HG02588 (cell line): ENCODE measurements at regions not wholly inside any gene's neighbourhood (a gene's known extent, or its start where the extent isn't known, plus 50 kb on each side); places are given as distances from the start of the nearest gene placed in this dataset.

Source experiments
- ATAC-seq: cut with Tn5 transposase; IDR thresholded peaks from one replicate; pipeline ENCODE4 v1.9.1; 2021; ENCODE audit warnings: mild to moderate bottlenecking, moderate library complexity; ENCODE audit not compliant: unreplicated experiment

DNA sequence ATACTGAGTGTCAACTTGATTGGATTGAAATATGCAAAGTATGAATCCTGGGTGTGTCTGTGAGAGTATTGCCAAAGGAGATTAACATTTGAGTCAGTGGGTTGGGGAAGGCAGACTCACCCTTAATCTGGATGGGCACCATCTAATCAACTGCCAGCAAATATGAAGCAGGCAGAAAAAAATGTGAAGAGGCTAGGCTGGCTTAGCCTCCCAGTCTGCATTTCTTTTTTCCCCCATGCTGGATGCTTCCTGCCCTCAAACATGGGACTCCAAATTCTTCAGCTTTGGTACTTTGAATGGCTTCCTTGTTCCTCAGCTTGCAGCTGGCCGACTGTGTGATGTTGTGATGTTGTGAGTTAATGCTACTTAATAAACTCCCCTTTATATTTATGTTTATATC is 577.4 kb downstream of the CPS1 start:
- ATAC-seq, result no peak

DNA sequence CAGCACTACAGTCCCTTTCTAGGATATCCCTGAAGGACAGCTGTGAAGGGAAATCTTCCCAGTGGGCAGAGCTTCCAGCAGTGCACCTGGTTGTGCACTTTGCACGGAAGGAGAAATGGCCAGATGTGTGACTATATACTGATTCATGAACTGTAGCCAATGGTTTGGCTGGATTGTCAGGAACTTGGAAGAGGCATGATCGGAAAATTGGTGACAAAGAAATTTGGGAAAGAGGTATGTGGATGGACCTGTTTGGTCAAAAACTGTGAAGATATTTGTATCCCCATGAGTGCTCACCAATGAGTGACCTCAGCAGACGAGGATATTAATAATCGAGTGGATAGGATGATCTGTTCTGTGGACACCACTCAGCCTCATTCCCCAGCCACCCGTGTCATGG is 582.2 kb downstream of the CPS1 start:
- ATAC-seq, result no peak

DNA sequence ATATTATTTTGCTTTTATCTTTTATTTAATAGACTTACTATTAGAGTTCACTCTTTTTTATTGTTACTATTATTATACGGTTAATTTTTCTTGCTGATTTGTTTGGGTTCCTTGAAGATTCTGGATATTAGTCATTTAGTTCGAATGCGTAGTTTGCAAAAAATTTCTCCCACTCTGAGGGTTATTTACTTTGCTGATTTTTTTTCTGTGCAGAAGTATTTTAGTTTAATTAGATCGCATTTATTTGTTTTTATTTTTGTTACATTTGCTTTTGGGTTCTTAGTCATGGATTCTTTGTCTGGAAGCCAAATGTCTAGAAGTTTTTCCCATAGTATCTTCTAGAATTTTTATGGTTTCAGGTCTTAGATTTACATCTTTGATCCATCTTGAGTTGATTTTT is 585.2 kb downstream of the CPS1 start:
- ATAC-seq, result no peak

DNA sequence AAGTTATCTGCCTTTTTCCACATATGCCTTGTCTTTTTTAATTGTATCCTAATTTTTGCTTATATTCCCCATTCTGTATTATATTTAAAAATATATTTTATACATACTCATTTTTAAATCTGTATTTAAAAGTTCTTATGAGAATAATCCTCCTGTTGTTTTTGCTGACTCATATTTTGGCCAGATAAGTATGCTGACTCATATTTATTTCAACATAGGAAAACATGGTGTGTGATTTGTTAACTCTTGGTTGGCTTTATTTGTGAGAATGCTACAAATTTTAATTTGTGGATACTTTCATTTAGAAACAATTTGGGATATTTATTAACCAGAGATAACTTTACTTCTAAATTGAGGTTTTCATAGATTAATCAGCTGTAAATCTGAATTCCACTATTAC is 587.7 kb downstream of the CPS1 start:
- ATAC-seq, result no peak

DNA sequence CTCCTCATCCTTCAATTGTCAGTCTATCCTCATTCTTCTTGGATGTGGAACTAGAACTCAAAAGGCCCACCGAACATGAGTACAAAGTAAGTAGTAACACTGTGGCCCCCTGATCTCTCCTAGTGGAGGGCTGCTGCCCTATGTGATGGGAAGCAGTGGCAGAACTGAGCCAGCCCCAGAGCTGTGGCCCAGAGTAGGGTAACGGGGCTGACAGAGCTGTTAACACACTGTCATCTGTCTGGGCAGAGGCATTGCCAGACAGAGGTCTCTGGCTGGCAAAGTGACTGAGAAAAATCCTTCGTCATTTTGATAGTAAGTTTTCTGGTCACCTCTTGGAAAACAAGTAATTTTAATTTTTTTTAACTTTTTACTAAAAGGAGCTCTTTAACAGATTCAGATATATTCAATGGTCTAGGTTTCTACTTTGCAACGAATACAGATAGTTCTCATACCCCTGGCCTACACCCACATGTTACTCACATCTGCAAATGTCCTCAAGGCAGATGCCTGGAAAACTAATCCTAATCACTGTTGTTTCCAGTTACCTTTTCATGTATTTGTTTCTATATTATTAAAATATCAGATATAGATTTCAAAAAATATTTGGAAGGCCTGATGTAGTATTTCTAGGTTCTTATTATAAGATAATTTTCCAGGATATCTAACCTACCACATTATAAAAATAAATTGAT is 588.7 kb downstream of the CPS1 start:
- no peak for ATAC-seq

DNA sequence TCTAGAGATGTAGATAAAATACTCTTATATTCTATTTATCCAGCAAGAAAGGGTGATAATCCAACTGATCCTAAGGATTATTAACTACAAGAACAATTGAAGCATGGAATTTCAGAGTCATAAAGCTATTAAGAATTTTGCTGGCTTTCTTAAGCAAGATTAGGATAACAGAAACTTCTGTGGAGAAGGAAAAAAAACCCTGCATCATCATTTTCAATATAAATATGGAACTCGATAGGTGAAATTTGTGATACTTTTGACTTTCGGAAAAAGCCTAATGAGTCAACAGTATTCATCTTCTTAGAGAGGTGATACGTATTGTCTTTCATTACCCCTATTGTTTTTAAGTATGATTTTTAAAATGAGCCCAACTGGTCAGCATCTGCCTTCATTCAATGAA is 593.3 kb downstream of the CPS1 start:
- no peak for ATAC-seq

DNA sequence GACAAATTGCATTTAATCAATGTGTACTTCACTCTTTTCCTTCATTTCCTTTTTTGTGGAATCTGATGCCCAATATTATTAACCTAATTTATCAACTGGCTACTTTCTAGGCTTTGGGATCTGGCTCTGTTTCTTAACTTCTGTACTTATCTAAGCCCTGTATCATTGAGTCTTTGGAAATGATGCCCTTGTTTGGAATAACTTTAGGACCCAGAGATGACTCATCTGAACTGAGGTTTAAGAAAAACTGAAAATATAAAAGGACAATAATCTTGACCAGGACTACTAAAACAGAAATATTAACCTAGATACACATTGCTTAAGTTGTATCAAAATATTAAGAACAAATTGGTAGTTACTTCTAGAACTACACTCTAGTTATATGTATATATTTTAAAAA is 600.8 kb downstream of the CPS1 start:
- ATAC-seq, result no peak

DNA sequence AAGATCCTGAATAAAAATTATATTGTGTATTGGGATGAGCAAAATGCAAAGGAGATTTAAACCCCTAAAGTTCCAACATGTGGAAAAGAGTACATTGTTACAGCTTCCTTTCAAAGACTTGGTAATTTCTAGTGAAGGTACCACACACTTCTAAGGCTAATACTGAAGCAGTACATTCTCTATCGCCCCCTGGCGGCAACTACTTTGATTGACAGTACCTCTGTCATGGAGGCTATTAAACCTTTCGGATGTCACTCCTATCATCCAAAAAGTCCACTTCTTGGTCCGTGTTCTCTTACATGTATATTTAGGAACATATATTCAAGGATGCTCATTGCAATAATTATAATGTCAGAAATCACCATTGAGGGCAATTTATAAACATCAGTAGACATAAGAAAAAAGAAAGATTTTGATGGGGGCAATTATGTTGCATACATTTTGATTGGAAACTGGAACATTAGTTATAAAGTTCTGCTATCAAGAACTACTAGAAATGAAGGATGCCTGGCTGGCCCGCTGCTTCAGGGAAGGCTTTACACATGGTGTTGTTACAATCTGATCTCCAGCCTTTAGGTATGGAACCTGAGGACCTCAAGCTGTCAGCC is 601.6 kb downstream of the CPS1 start:
- ATAC-seq, result peak; percentile 97

DNA sequence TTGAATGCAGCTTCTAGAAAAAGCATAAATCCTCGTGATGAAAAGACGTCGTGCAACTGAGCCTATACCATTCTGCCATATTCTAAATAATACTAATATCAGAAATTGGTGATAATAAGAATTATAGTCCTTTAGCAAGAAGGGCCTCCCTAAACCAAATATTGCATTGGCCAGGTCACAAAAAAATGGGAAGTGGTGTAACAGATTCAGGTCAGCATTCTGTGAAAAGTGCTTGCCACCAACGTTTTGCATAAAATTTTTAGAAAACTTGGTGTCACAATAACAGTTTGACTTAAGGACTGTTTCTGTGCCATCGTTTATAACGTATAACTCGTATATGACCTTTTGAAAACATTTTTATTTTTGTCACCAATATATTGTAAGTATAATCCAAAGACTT is 603.6 kb downstream of the CPS1 start:
- no peak for ATAC-seq

DNA sequence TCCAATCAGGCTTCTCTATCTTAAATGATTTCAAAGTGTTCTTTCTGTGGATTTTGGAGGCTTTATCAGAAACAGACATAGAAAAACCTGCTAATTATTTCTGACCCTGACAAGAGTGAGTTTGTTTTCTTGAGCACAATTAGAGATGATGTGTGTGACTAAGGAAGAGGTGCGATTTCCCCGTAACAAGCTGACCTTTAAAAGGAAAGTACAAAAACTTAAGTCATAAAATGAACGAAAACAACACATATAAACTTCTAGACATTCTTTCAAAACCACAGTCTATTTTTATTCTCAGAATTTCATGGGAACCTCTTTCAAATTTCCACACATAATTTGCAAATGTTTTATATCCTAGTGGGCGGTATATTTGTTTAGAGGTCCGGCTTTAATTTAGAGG is 604.8 kb downstream of the CPS1 start:
- no peak for ATAC-seq

DNA sequence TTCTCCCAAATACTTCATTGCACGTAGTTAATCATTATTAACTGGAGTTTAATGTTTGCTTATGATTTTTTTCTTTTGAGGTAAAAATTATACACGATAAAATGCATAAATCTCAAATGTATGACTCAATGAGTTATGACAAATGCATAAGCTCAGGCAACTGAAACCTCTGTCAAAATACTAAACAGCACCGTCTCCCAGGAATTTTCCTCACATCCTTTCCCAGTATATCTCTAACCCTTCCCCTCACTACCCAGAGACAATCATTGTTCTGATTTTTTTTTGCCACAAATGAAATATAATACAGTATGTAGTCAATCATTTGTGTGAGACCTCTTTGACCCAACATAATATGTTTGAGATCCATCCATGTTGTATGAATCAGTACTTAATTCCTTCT is 606.5 kb downstream of the CPS1 start:
- no peak for ATAC-seq

DNA sequence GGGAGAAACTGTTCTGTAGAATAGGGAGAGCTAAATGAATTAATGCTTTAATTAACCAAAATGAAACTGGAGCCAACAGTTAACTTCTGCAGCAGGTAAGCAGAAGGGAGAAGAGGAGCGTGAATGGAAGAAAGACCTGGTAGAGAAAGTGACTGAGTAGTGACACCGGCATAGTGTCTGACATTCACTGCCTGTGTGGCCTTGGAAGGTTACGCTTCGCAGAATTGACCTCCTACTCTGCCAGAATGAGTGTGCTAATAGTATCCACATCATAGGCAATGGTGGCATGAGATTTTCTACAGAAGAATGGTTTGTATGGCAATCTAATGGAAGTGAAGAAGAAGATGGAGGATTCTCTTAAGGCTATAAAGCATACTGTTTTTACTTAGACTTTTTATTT is 614.4 kb downstream of the CPS1 start:
- no peak for ATAC-seq

DNA sequence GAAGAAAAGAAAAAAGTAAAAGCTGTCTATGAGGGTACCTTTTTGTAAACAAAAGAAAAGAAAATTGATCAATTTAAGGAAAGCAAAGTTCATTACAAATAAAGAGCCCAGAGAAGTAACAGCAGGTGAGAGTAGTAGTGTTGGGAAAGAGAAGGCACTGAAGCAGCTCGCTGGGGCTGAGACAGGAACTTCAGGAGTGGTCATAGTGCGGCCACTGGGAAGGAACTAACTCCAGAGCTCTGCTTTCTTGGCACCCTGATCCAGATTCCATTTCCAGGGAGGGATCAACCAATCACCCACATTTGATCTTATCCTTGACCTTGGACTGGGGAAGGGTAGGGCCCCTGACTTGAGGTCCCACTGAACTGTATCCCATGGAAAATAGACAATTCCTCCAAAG is 617.6 kb downstream of the CPS1 start:
- no peak for ATAC-seq

DNA sequence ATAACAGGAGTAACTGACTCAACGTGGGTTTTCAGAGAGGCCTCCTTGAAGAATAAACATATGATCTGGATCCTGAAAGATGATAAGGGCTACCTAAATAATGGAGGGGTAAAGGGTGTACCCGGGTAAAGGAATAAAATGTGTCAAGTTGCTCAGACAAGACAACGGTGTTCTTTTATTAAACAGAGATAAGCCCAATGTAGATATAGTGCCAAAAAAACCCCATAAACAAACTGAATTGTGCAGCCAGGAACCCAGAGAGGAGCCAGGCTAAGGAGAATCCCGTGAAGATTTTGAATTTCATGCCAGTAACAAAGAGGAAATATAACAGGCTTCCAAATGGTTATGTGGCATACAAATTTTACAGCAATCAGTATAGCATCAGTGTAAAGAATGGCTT is 618.2 kb downstream of the CPS1 start:
- ATAC-seq, result no peak

DNA sequence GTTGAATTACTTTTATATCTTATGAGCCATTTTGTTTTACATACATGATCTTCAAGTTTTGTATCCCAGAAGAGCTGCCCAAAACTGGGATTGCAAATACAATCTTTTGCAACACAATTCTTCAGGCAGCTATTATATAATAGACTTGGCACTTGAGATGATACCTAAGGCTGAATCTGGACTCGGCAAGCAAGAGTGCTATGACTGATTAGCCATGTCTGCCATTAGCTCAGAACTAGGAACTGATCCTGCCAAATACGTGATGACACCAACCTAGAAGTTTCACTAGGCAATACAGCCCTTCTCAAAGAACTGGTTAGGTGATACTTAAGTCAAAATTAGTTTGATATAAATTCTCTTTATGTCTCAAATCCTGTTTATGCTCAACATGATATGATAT is 619.6 kb downstream of the CPS1 start:
- ATAC-seq, result no peak

DNA sequence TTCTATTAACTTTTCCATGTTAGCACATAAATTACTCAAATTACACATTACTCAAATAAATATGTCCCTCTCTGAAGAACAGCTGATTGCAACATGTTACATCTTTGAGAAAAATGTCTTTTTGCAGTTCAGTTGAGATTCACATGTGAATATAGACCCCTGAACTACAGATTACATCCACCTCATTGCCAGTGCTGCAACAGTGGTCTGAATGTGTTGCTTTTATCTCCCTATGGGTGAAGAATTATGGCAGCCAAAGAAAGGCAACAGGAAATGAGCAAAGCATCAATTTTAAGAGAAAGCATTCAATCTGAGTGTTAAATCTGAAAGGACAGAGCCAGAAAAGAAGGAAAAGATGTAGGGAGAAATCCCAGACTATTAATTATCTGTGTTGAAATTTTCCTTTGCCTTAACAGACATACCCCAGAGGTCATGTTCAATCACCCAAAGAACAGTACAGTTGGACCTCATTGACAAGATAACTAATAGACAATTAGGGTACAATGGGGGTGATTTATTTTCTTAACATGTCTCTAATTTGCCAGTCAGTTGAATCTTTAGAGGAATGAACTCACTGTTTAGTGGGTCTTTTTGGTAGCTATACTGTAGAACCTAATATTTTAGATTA is 620.2 kb downstream of the CPS1 start:
- no peak for ATAC-seq

DNA sequence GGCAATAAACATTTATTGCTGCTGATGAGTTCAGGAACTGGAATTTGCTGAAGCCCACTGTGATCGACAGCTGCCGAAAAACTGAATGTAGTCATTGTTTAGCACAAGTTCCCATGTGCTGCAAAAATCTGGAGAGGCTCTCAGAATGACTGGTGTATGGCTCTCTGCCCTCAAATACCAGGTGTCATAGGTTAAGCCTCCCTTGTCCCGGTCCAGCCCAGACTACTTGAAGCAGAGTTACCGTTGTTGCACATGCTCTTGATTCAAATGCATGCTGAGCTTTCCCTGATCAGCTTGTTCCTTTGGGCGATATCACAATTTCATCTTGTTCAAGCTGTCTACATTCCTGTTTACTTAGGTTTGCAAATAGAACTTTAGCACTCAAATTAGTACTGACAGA is 625.2 kb downstream of the CPS1 start:
- no peak for ATAC-seq

DNA sequence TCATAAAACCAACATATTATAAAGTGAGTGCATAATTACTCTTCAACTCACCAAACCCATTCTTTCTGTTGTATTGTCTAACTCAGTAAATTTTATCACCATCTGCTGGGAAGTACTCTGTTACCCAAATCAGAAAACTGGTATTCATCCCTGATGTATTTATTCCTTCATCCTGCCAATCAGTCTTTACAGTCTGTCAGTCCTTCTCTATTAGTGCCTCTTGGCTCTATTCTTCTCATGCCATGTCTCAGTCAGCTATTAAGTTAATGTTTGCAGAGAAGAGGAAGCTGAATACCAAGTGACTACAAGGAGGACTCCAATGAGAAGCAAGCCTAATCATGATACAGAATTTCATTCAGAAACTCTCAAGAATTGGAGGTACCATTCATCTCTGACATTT is 631.2 kb downstream of the CPS1 start:
- ATAC-seq, result no peak

DNA sequence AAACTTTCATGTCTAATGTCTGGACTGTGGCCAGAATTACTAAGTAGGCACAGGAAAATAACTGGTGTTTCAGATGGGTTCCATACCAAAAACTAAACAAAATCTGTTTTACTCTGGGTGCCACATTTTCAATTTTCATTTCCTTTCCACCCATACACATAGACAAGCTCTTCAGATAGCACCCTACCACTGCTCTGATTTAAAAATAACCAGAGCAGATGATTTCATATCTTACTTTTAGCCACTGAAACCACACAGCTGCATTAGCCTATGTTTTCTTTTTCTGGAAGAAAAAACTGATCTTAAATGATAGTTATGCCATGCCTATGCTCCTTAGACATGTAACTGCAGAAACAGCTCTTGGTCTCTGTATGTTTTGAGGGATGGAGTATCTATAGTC is 647.6 kb downstream of the CPS1 start:
- ATAC-seq, result peak; percentile 85

DNA sequence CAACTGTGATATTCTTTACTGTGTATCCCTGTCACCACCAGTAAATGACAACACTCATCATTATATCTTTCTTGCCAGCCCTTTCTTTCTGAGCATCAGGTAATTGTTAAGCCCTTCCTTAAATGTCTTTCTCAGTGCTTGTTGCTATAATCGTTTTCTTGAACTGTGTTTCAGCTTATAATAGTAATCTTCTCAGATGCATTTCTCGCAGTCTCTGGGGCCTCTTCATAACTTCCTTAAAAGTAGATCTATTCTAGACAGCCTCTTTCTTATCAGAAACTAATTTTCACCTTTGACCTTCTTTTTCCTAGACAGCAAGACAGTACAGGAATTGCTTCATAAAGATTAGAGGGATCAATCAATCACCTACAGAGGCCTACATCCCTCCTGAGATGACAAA is 648.1 kb downstream of the CPS1 start:
- peak; percentile 20 for ATAC-seq

DNA sequence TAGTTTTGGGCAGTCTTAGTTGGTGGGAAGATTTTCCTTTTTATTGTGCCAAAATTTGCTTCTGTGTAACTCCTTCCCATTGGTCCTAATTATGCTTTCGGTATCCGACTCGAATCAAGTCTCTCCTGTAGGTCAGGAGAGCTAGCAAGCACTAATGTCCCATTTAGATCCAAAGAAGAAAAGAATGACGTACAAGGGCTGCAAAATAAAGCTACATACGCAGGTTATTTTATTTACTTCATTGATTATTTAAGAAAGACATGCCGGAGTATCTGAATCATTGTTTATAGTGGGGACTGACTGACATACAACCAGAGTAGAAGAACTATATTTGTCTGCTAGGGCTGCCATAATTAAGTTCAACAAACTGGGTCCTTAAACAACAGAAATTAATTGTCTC is 648.5 kb downstream of the CPS1 start:
- no peak for ATAC-seq

DNA sequence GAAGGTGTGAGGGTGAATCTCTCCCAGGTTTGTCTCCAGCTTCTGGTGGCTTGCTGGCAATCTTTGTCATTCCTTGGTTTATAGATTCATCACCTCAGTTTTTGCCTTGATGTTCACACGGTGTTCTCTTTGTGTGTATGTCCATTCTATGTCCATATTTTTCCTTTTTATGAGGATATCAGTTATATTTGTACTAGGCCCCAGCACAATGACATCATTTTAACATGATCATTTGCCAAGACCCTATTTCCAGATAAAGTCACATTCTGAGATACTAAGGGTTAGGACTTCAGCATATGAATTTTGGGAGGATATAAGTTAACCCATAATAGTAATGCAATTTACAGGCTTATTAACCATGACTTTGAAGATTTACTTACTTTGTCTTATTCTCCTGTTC is 649.0 kb downstream of the CPS1 start:
- ATAC-seq, result no peak

DNA sequence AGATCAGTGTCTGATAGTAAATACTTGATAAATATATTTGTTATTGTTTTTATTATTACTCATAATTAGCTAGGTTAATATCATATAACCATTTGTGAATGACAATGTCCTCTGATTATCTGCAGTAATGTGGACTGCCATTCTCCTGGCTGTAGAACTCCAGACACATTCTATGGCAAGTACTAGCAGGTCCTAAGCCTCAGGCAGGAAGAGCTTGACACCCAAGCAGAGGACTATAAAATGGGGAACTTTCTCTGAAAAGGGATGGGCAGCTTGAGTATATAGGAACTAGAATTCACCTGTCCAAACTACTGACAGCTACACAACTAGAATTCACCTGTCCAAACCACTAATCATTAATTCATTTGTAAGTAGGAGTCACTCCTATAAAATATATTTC is 649.4 kb downstream of the CPS1 start:
- ATAC-seq, result no peak
